SKM-1 (cell line): ENCODE measurements at regions not wholly inside any gene's neighbourhood (a gene's known extent, or its start where the extent isn't known, plus 50 kb on each side); places are given as distances from the start of the nearest gene placed in this dataset.
"Not testable (repeated sequence)": the region's sequence is repeated elsewhere in the genome, so short reads cannot be mapped to it uniquely, and the experiment has no call there.

Source experiments
- DNase-seq: peaks from one replicate; lab custom pipeline; 2025; ENCODE audit not compliant: unreplicated experiment; lab: John Stamatoyannopoulos, UW

- no peak for DNase-seq
Observed at GRCh38 chr2:52500561-52500960, 1267.0 kb upstream of the CHAC2 start.

- DNase-seq = no peak
Observed at GRCh38 chr2:52498077-52498750, 1269.4 kb upstream of the CHAC2 start.

GRCh38 chr2:52495816-52496215 lies 1271.8 kb upstream of the CHAC2 start:
- DNase-seq = no peak

DNA sequence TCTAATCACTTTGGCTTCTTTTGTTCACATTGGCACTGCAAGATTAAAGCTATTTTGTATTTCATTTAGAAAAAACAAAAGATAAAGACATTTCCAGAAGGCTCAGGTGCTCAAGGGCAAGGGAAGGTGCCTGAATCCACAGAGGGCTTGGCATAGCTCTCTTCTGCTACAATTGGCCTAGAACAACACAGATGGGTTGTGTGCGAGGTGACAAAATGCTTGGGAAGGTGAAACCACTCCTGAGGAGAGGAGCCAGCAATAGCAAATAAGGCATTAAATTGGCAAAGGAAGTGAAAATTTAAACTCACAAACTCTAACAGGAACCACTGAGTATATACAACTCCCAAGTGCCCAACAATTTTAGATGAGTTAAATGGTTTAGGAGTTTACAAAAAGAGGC lies 1290.4 kb upstream of the CHAC2 start:
- no peak for DNase-seq

GRCh38 chr2:52475590-52475989 lies 1292.0 kb upstream of the CHAC2 start:
- no peak for DNase-seq

- DNase-seq = no peak
Observed at GRCh38 chr2:52474091-52474490, 1293.5 kb upstream of the CHAC2 start.

DNA sequence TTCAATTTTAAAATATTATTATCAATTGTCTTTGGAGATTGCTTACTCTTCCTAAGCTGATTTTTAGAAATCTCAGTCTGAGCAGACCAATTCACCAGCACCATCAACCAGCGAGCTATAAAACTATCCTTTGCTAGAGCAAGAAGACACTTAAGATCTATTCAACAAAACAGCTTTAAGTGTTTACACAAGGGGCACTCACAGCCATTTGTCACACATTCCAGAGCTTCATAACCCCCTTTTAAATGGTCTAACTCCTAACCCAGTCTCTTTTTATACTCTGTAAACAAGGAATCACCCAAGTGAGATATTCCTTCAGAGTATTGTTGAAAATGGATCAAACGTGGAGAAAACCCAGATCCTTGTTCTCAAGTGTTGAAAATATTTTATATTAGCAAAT lies 1294.1 kb upstream of the CHAC2 start:
- DNase-seq = no peak

GRCh38 chr2:52470457-52470856 lies 1297.1 kb upstream of the CHAC2 start:
- DNase-seq = not testable (repeated sequence)

DNA sequence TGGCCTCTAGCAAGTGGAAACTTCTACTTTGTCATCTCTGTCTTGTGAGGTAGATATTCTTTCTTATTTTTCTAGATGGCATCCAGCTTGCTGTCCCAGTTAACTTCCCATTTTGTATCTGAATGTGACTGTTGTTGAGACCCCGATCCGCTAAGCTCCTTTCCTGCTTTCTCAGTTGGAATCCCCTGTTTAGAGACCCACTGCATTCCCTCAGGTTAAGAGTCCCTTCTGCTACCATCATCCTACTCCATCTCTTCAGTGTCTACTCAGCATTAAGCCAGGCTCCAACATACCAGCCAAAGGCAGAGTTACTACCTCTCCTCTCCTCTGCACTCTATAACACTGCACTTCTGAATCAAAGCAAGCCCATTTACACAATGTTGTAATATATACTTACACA lies 1300.4 kb upstream of the CHAC2 start:
- no peak for DNase-seq

GRCh38 chr2:52465287-52465686 lies 1302.3 kb upstream of the CHAC2 start:
- no peak for DNase-seq

DNA sequence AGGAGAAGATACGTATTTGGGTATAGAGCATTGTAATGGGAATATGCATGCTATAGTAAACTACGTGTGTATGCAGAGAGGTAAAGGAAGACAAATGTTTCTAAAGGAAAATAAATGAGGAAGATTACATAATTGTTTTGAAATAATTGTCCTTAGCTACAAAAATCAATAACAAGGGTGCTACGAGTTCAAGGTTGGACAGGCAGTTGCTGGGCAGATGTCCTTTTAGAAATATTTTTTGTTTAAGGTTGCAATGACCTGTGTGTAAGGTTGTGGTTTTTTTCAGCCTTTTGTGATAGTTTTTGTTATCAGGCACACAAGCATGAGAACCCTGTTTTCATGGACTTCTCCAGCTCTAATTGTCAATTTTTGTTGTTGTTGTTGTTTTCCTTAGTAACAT lies 1304.1 kb upstream of the CHAC2 start:
- no peak for DNase-seq

DNA sequence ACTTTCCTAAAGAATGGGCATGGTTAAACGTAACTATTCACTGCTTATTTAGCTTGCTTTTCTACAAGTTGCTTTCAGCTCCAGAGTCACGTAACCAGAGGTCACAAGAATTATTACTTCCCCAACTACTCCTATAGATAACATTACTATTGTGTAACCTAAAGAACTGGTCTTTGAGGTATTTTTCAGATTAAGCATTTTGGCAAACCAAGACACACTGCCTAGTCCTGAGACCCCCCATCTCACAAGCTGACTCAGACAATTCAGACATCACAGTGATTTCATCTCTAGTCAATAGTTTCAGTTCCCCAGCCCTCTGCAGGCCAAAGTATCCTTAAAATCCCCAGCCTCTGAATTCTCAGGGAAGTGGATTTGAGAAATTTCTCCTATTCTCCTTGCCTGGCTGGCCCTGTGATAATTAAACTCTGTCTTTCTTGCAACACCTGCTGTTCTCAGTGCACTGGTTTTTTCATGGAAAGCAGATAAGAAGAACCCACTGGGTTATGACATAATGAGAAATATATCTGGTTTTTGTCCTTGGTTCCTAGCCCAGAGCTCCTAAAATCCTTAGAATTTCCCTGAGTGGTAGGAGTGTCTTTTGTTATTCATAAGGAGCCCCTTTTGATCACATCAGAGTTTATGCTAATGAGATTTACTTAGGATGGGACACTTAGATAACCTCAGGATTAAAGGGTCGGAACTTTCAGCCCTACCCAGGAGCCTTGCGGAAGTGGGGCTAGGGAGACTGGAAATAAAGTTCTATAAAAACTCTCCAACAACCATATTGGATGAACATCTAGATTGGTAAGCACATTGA lies 1310.8 kb upstream of the CHAC2 start:
- DNase-seq = no peak

DNA sequence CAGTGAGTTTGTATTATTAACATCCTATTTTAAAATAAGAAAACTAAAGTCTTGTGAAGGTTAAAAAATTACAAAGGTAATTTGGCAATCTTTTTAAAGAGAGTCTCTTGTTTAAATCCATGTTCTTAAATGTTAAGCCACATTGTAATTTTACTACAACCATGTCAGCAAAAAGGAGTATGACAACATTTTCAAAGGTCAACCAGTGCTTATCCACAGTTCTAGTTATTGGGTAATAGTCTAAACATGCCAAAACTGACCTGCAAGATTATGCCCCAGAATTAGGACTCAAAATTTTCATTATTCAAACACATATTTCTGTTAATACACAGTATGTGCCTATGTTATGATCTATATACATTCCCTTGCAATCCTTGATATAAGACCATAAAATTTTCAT lies 1312.6 kb upstream of the CHAC2 start:
- DNase-seq = no peak

DNA sequence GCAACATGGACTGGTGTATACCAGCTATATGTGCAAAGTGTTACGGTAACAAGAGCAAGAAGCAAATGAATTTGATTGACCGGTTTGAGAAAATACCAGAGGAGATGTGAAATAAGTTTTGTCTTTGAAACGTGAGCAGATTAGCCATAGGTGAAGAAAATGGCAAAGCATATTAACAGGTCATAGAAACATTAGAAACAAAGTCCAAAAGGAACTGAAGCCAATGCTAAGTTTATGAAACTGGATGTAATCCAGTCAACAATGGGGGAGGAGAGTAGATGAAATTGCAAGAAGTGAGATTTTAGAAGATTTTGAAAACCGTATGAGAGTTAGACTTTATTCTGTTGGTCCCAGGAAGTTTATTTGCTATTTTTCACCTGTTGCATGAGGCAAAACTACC lies 1315.4 kb upstream of the CHAC2 start:
- DNase-seq = no peak

DNA sequence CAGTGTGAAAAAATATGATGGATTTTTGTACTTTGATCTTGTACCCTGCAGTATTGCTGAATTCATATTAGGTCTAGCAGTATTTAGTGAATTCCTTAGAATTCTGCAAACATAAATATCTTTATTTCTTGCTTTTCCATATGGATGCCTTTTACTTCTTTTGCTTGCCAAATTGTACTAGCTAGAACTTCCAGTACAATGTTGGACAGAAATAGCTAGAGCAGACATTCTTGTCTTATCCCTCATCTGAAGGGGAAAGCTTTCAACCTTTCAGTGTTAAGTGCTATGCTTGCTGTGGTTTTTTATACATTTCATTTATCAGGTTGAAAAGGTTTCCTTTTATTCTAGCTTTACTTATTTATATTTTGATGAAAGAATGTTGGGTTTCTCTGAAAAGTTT lies 1321.9 kb upstream of the CHAC2 start:
- no peak for DNase-seq

DNA sequence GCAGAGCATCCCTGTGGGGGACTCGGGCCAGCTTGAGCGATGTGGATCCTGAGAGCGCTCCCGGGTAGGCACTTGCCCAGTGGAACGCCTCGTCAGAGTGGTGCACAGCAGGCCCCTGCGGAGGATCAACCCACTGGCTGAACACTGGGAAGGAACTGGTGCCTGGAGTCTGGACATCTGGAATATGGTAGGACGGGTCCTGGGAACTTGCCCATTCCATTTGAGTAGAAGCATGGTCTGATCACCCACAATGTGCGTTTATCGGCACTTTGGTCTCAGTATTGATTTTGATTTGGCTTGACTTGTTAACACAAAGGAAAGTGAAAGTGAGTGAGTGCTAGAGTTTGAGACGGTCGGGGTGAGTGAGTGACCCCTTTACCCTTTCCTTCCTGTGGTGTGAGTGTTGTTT lies 1336.2 kb upstream of the CHAC2 start:
- no peak for DNase-seq

- DNase-seq = no peak
Observed at GRCh38 chr2:52429740-52430139, 1337.9 kb upstream of the CHAC2 start.

DNA sequence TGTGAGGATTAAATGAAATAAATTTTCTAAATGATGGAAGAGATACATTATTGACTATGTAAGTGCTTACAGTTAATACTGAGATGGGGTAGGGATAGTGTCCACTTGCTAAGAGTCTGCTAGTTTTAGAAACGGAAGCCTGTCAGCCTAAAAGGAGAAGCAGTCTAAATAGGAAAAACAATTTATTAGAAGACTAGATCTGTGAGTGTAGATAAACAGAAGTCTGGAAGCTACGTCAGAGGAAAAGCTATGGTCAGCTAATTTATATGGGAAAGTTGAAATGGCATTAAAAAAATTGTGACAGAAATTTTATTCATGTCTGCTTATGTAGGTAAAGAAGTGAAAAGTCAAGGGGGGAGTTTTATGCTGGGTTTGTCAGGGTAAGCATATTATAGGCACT lies 1338.4 kb upstream of the CHAC2 start:
- no peak for DNase-seq

- DNase-seq = no peak
Observed at GRCh38 chr2:52428224-52428623, 1339.4 kb upstream of the CHAC2 start.

DNA sequence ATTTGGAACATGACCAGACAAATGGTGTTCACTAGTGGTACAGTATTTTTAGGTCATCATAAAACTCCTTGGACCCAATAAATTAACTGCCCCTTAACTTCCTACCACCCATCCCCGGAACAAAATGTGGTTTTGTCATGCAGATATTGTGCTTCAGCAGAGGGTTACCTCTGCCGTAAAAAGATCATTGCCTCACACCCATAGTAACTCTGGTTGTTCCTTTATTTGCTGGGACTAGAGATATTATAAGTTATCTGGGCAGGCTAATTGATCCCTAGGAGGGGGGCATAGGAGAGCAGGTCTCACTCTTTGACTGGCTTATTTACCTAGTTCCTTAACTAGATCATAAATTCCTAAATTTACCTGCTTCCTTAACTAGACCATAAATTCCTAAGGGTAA lies 1343.9 kb upstream of the CHAC2 start:
- DNase-seq = no peak

- DNase-seq = no peak
Observed at GRCh38 chr2:52423111-52423510, 1344.5 kb upstream of the CHAC2 start.

DNA sequence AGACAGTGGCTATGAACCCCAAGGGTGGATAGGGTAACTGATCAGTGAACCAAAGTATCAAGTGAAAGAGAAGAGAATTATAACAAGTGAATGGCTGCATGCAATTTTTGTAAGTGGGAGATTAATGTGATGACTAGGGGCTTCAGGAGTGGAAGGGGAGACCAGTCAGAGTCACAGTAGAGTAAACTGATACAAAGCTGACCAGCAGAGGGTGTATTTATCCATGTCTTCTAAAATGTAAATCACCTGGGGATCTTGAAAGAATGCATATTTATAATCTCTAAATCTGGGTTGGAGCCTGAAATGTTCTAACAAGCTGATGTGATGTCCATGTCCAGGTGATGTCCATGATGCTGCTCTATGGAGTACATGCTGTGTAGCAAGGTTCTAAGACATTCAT lies 1351.3 kb upstream of the CHAC2 start:
- no peak for DNase-seq
